Kidney epithelial cell (primary cell): ENCODE measurements at regions not wholly inside any gene's neighbourhood (a gene's known extent, or its start where the extent isn't known, plus 50 kb on each side); places are given as distances from the start of the nearest gene placed in this dataset.

ENCODE experiments used
- DNase-seq: peaks from one replicate; pipeline ENCODE4 v3.0.0-alpha.2; 2010; ENCODE audit warnings: low read depth
- H3K27me3 ChIP-seq: 2 replicates; pipeline ENCODE4 v1.6.0; 2011; ENCODE audit warnings: low read length; ENCODE audit not compliant: control insufficient read depth, insufficient read depth
- H3K36me3 ChIP-seq: 2 replicates; pipeline ENCODE4 v1.5.1; 2011; ENCODE audit warnings: low read length; ENCODE audit not compliant: control insufficient read depth, insufficient read depth
- H3K4me3 ChIP-seq: 2 replicates; pipeline ENCODE4 v1.5.1; 2011; ENCODE audit warnings: low read depth, mild to moderate bottlenecking, control low read depth, low read length
- TF ChIP-seq, protein P1 (sequence below): IDR thresholded peaks from 2 replicates; pipeline ENCODE4 v1.5.1; 2011; ENCODE audit warnings: mild to moderate bottlenecking, moderate library complexity, low read length, control low read depth, inconsistent platforms; ENCODE audit not compliant: insufficient read depth, poor library complexity, severe bottlenecking

DNA sequence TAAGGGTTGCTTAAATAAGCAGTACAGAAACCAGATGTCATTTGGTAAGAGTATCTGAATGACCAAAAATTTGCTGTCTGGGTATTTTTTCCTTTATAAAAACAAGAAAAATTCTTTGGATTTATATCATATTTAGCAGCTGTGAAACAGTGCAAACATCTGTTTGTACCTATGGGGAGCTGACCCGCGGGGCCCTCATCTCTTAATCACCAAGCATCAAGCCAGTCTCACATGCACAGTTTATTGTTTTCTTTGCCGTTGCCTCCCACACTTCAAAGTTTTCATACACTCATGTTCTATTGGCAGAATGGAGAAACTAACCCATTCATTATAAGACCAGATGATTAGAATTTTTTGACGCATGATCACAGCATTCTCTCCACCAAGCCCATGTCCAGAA lies 142.2 kb downstream of the BMP4 start:
- Histone ChIP-seq H3K4me3 (no peak overlapping the region), H3K36me3 (no peaks in the 10 kb centered on the region), H3K27me3 (no peaks in the 10 kb centered on the region)
- no peak for DNase-seq
- TF ChIP-seq, protein P1, sequence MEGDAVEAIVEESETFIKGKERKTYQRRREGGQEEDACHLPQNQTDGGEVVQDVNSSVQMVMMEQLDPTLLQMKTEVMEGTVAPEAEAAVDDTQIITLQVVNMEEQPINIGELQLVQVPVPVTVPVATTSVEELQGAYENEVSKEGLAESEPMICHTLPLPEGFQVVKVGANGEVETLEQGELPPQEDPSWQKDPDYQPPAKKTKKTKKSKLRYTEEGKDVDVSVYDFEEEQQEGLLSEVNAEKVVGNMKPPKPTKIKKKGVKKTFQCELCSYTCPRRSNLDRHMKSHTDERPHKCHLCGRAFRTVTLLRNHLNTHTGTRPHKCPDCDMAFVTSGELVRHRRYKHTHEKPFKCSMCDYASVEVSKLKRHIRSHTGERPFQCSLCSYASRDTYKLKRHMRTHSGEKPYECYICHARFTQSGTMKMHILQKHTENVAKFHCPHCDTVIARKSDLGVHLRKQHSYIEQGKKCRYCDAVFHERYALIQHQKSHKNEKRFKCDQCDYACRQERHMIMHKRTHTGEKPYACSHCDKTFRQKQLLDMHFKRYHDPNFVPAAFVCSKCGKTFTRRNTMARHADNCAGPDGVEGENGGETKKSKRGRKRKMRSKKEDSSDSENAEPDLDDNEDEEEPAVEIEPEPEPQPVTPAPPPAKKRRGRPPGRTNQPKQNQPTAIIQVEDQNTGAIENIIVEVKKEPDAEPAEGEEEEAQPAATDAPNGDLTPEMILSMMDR, result no peak

DNA sequence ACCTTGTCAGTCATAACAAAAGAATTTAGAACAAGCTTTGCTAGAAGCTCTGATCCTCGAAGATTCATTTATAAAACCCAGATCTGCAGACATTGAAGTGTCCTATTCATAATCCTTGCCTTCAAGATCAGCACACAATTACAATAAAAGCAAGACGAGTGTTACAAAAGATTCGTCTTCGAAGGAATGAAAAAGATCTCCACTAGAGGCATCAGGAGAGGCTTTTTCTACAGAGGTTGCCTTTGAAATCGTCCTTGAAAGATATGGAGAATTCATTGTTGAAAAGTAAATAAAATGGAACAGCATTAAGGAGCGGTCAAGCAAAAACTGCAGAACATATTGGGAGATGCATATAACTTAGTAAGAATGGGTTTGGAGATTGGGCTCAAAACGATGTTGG lies 146.4 kb downstream of the BMP4 start:
- DNase-seq, result no peak
- no peak overlapping the region for H3K4me3 ChIP-seq
- no peaks in the 10 kb centered on the region for H3K36me3 ChIP-seq
- no peaks in the 10 kb centered on the region for H3K27me3 ChIP-seq
- TF ChIP-seq, protein P1, result no peak

DNA sequence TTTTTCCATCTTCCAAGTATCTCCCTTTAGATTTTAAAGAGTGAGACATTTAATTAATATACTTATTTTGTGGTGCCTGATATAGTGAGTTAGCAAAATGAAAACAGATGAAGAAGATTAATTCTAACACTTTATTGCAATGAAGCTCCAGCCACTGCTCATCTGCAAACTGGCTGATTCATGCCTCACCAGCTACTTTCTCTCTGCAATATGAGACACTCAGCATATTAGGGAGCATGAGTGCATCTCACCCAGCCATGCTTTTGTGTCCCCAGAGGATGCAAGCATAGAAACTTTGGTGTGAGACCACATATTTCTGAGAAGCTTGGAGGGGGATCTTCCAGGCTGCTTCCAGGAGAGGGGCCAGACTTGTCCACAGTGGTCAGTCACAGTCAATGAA lies 148.6 kb downstream of the BMP4 start:
- no peak for DNase-seq
- Histone ChIP-seq H3K27me3 (no peaks in the 10 kb centered on the region), H3K4me3 (no peak overlapping the region), H3K36me3 (no peaks in the 10 kb centered on the region)
- TF ChIP-seq, protein P1, result no peak

DNA sequence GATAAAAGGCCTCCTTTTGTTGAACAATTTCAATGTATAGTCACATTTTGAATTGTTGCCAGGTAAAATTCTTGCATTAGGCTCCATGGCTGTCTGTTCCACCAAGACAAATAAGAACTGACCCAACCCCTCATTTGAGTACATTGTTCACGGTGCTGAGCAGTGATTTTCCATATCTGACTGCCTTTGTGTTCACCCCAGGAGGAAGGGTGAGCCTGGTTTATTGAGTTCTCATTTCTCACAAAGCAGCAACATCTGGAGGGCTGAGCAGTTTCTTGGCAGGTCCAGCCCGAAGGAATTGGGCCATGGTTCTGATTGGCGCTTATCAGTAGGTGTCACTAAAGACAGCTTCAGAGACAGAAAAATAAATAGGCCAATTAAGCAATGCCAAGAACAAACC lies 149.1 kb downstream of the BMP4 start:
- DNase-seq, result no peak
- TF ChIP-seq, protein P1, result no peak
- no peak overlapping the region for H3K4me3 ChIP-seq

DNA sequence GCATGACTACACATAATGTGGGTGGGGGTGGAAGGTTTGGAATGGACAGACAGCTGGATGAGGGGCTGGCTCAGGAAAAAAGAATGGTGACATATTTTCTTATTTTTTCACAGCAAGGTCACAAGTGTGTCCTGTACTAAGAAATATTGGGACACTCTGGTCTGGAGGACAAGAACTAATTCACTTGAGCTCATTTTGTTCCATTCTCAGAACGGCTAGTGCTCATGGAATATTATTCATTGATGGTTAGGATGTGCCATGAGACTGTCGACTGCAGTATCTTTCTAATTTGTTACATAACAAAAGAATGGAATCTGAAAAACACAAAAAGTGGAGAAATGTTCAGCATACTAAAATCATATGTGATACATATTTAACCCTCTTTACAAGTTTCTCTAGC lies 149.5 kb downstream of the BMP4 start:
- TF ChIP-seq, protein P1, result no peak
- no peak overlapping the region for H3K4me3 ChIP-seq
- H3K27me3 ChIP-seq, result no peaks in the 10 kb centered on the region
- no peaks in the 10 kb centered on the region for H3K36me3 ChIP-seq
- no peak for DNase-seq

More for the DNA sequence above, 149.1 kb downstream of the BMP4 start:
- Histone ChIP-seq H3K27me3 (no peaks in the 10 kb centered on the region), H3K36me3 (no peaks in the 10 kb centered on the region)

DNA sequence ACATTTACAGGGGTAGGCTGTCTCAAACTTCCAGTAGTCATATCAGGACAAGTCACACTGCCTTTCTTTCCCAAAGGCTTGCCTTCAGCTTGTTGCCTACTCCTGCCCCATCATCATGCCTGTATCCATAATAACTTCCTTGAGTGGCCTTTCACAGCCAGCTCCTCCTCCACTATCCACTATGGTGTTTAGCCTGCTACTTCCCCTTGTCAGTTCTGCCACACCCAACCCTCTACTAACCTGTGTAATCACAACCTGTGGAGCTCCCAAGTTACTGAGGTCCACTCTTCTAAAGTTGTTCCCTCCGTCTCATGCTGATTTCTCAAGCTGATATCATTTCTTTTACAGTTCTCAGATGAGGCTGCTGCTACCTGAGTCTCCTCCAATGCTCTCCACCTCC lies 159.9 kb downstream of the BMP4 start:
- Histone ChIP-seq H3K4me3 (no peak overlapping the region), H3K36me3 (no peaks in the 10 kb centered on the region), H3K27me3 (peaks cover 3% of the 10 kb centered on the region)
- no peak for DNase-seq
- TF ChIP-seq, protein P1, result no peak
